H1 (cell line): ENCODE measurements at regions not wholly inside any gene's neighbourhood (a gene's known extent, or its start where the extent isn't known, plus 50 kb on each side); places are given as distances from the start of the nearest gene placed in this dataset.

Experiments
- CTCF ChIA-PET: fragments of 300-600 bp; sonication (Branson Sonifier 250); formaldehyde crosslinking; loops from one replicate; lab custom pipeline; 2021; ENCODE audit not compliant: partially characterized antibody; lab: Charles Lee
- POLR2A ChIA-PET: fragments of 300-600 bp; sonication (Branson Sonifier 250); formaldehyde crosslinking; loops from one replicate; lab custom pipeline; 2021; ENCODE audit warnings: inconsistent platforms; ENCODE audit not compliant: partially characterized antibody; lab: Charles Lee
- DNase-seq, 2 experiments: peaks; one replicate each; pipeline versions ENCODE4 v3.0.0 to v3.0.0-alpha.2; 2010 to 2022; ENCODE audit warnings: low spot score in 2 of 2, low read depth in 1 of 2, mixed read lengths in 1 of 2
- FAIRE-seq: peaks from 2 replicates; lab custom pipeline; 2011; peaks lifted over from hg19 to GRCh38; lab: Jason Lieb, UNC
- H2AFZ ChIP-seq: 2 replicates; pipeline ENCODE4 v1.8.1; 2012; ENCODE audit warnings: low read length, inconsistent platforms
- H2AK5ac ChIP-seq: 2 replicates; pipeline ENCODE4 v1.6.1; 2013; ENCODE audit warnings: low read depth, low read length
- H2BK120ac ChIP-seq: replicated peaks from 2 replicates; pipeline ENCODE3; 2013; ENCODE audit warnings: low read depth, low read length, inconsistent platforms
- H2BK12ac ChIP-seq: 2 replicates; pipeline ENCODE4 v1.6.1; 2013; ENCODE audit warnings: low read depth, low read length
- H2BK15ac ChIP-seq: 2 replicates; pipeline ENCODE4 v1.6.1; 2013; ENCODE audit warnings: low read length
- H2BK20ac ChIP-seq: 2 replicates; pipeline ENCODE4 v1.6.1; 2013; ENCODE audit warnings: low read length
- H2BK5ac ChIP-seq: 2 replicates; pipeline ENCODE4 v1.6.1; 2013; ENCODE audit warnings: low read depth, low read length
- H3K14ac ChIP-seq: 2 replicates; pipeline ENCODE4 v1.6.1; 2013; ENCODE audit warnings: inconsistent platforms; ENCODE audit not compliant: insufficient read length
- H3K18ac ChIP-seq: 2 replicates; pipeline ENCODE4 v1.6.1; 2013; ENCODE audit warnings: low read length; ENCODE audit errors: extremely low read depth
- H3K23ac ChIP-seq: 2 replicates; pipeline ENCODE4 v1.6.1; 2013; ENCODE audit warnings: inconsistent platforms; ENCODE audit not compliant: insufficient read length
- H3K23me2 ChIP-seq: 2 replicates; pipeline ENCODE4 v1.6.1; 2013; ENCODE audit warnings: low read depth, low read length
- H3K27ac ChIP-seq: 2 replicates; pipeline ENCODE4 v1.6.1; 2011; ENCODE audit warnings: low read depth, low read length, inconsistent platforms
- H3K27me3 ChIP-seq, 4 experiments: replicated peaks in 1 of 4; 1 replicate in 1 of 4; 2 replicates in 3 of 4; pipeline versions ENCODE4 v1.6.1 to v1.8.1; 2011 to 2013; ENCODE audit warnings: low read length in 3 of 4, mild to moderate bottlenecking in 3 of 4, inconsistent platforms in 2 of 4, mixed read lengths in 2 of 4, moderate library complexity in 1 of 4; ENCODE audit not compliant: control insufficient read depth in 3 of 4, insufficient read depth in 3 of 4; ENCODE audit errors: extremely low read depth in 1 of 4
- H3K36me3 ChIP-seq, 4 experiments: 2 replicates each; pipeline versions ENCODE4 v1.6.1 to v1.8.1; 2011 to 2013; ENCODE audit warnings: mild to moderate bottlenecking in 4 of 4, low read length in 3 of 4, moderate library complexity in 2 of 4, control low read depth in 1 of 4, inconsistent platforms in 1 of 4; ENCODE audit not compliant: insufficient read depth in 4 of 4, control insufficient read depth in 2 of 4
- H3K4ac ChIP-seq: replicated peaks from 2 replicates; pipeline ENCODE3; 2013; ENCODE audit warnings: low read length, low read depth, mixed read lengths, inconsistent platforms; ENCODE audit not compliant: insufficient read length
- H3K4me1 ChIP-seq, 4 experiments: replicated peaks in 1 of 4; 1 replicate in 1 of 4; 2 replicates in 3 of 4; pipeline versions ENCODE4 v1.6.1 to v1.8.1; 2011 to 2013; ENCODE audit warnings: low read length in 3 of 4, inconsistent platforms in 2 of 4, mixed read lengths in 1 of 4; ENCODE audit not compliant: insufficient read depth in 4 of 4, control insufficient read depth in 3 of 4
- H3K4me2 ChIP-seq, 2 experiments: 2 replicates each; pipeline versions ENCODE4 v1.6.1 to v1.8.1; 2011 to 2013; ENCODE audit warnings: low read depth in 2 of 2, low read length in 2 of 2, control low read depth in 1 of 2, inconsistent platforms in 1 of 2, mild to moderate bottlenecking in 1 of 2; ENCODE audit not compliant: insufficient read depth in 1 of 2
- H3K4me3 ChIP-seq, 4 experiments: fragments of 200-600, 300-600 bp in 1 of 4; sonication (generic), shearing (Covaris generic), sonication (Bioruptor Twin) in 1 of 4; 2 replicates each; pipeline versions ENCODE4 v1.5.1 to v1.8.1; 2011 to 2016; ENCODE audit warnings: low read length in 4 of 4, low read depth in 3 of 4, control low read depth in 2 of 4, inconsistent platforms in 2 of 4, mild to moderate bottlenecking in 2 of 4, mixed read lengths in 1 of 4, moderate library complexity in 1 of 4; ENCODE audit not compliant: insufficient read depth in 2 of 4; ENCODE audit errors: extremely low read depth in 1 of 4
- H3K56ac ChIP-seq: replicated peaks from 2 replicates; pipeline ENCODE3; 2013; ENCODE audit warnings: low read depth, mild to moderate bottlenecking, mixed read lengths, low read length, inconsistent platforms; ENCODE audit not compliant: insufficient read length
- H3K79me1 ChIP-seq: 2 replicates; pipeline ENCODE4 v1.6.1; 2013; ENCODE audit warnings: low read depth, low read length, control low read depth
- H3K79me2 ChIP-seq, 2 experiments: 2 replicates each; pipeline versions ENCODE4 v1.6.1 to v1.8.1; 2012 to 2013; ENCODE audit warnings: low read length in 2 of 2, mild to moderate bottlenecking in 2 of 2, inconsistent platforms in 1 of 2; ENCODE audit not compliant: insufficient read depth in 2 of 2, control insufficient read depth in 1 of 2
- H3K9ac ChIP-seq, 4 experiments: replicated peaks in 1 of 4; 1 replicate in 1 of 4; 2 replicates in 3 of 4; pipeline versions ENCODE4 v1.6.1 to v1.8.1; 2011 to 2013; ENCODE audit warnings: low read depth in 3 of 4, low read length in 3 of 4, control low read depth in 2 of 4, mild to moderate bottlenecking in 2 of 4, moderate library complexity in 2 of 4, inconsistent platforms in 1 of 4; ENCODE audit errors: extremely low read depth in 1 of 4
- H3K9me3 ChIP-seq, 2 experiments: 2 replicates each; pipeline versions ENCODE4 v1.6.1 to v1.8.1; 2012 to 2013; ENCODE audit warnings: mild to moderate bottlenecking in 2 of 2, moderate library complexity in 2 of 2, control low read depth in 1 of 2, inconsistent platforms in 1 of 2, low read depth in 1 of 2, low read length in 1 of 2, mixed read lengths in 1 of 2; ENCODE audit not compliant: insufficient read depth in 2 of 2
- H4K20me1 ChIP-seq, 2 experiments: replicated peaks in 1 of 2; 2 replicates each; pipeline versions ENCODE3 to v1.8.1; 2011 to 2013; ENCODE audit warnings: inconsistent platforms in 2 of 2, low read length in 2 of 2, mild to moderate bottlenecking in 1 of 2; ENCODE audit not compliant: insufficient read depth in 2 of 2, control insufficient read depth in 1 of 2
- H4K5ac ChIP-seq: 2 replicates; pipeline ENCODE4 v1.6.1; 2013; ENCODE audit warnings: low read length, low read depth, mixed read lengths, inconsistent platforms; ENCODE audit not compliant: insufficient read length
- H4K8ac ChIP-seq: 2 replicates; pipeline ENCODE4 v1.8.0; 2013; ENCODE audit warnings: mild to moderate bottlenecking, moderate library complexity, low read length, inconsistent platforms; ENCODE audit not compliant: insufficient read depth; ENCODE audit errors: extremely low read depth
- H4K91ac ChIP-seq: replicated peaks from 2 replicates; pipeline ENCODE3; 2013; ENCODE audit warnings: low read length, mixed read lengths, inconsistent platforms; ENCODE audit not compliant: insufficient read length
- ASH2L ChIP-seq: fragments of 200-600, 300-600 bp; sonication (generic); IDR thresholded peaks from one replicate; pipeline ENCODE4 v1.7.1; 2017; ENCODE audit warnings: low read length
- RAD21 ChIP-seq, 2 experiments: IDR thresholded peaks in 1 of 2; conservative IDR thresholded peaks in 1 of 2; 2 replicates each; pipeline ENCODE4 v1.6.1; 2011; ENCODE audit warnings: low read depth in 2 of 2, low read length in 2 of 2, improper control_type of control experiment in 1 of 2, inconsistent platforms in 1 of 2, mild to moderate bottlenecking in 1 of 2, moderate library complexity in 1 of 2
- TCF12 ChIP-seq: IDR thresholded peaks from 2 replicates; pipeline ENCODE4 v1.6.1; 2011; ENCODE audit warnings: low read depth, mild to moderate bottlenecking, low read length
- WGBS, 2 experiments: shearing (Covaris generic) in 1 of 2; methylation state at CpG; one replicate each; pipeline versions ENCODE4 v1.1.6 to v1.1.7; 2013 to 2015; ENCODE audit warnings: low lambda C conversion rate in 2 of 2, mixed read lengths in 2 of 2, inconsistent platforms in 1 of 2, low coverage in 1 of 2, missing lambda C conversion rate in 1 of 2; ENCODE audit not compliant: insufficient replicate concordance in 2 of 2, insufficient coverage in 1 of 2, insufficient read length in 1 of 2; ENCODE audit errors: extremely low coverage in 1 of 2, missing lambda C conversion rate in 1 of 2; 5-methylcytosine and 5-hydroxymethylcytosine counted together

DNA sequence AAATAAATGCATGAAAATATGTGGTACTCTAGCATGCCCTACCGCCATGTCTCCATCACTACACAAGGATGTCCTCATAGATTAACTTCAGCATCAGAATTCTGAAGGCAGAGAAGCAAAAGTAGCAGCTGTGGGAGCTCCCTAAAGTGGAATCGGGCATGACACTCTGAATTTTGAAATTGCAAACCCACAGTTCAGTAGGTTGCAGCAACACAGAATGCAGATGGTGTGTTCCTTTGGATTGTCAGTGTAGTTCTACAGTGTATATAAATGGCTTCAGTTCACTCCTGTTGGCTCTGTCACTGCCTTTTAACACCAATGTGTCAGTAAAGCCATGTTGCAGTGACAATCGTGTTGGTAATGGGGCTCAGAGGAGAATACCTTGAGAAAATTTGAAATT is 973.6 kb upstream of the WWC1 start:
- 0 out of 2 replicates have a peak overlapping the region, but pooled peaks have one; percentile 77 for H2AFZ ChIP-seq
- no peak overlapping the region for H3K4me3 ChIP-seq
- H3K4me2 ChIP-seq, result no peak overlapping the region
- H2BK120ac ChIP-seq, result no peak overlapping the region
- H3K23me2 ChIP-seq, result no peaks in the 10 kb centered on the region
- H3K4ac ChIP-seq, result no peak overlapping the region
- no peaks in the 10 kb centered on the region for H3K79me2 ChIP-seq
- 0 out of 4 replicates have a peak, but pooled peaks cover 0 to 3% of the 10 kb centered on the region in 2 experiments for H3K9me3 ChIP-seq
- peaks cover 0 to 14% (median 3%) of the 10 kb centered on the region in 4 experiments; a peak in 3 of 7 replicates for H3K4me1 ChIP-seq
- no peaks in the 10 kb centered on the region for H3K27me3 ChIP-seq
- H2BK15ac ChIP-seq, result no peak overlapping the region
- H3K23ac ChIP-seq, result no peak overlapping the region
- ChIA-PET POLR2A (no interaction called here), CTCF (interaction anchor here (1.0 to 1.1 kb wide), 3 partner anchors 30 to 251 kb away, joined by 3 to 4 read pairs (median 3); no protein-coding TSS in a partner anchor)
- no peak overlapping the region for H3K27ac ChIP-seq
- H3K36me3 ChIP-seq, result no peaks in the 10 kb centered on the region
- no peak overlapping the region for H3K56ac ChIP-seq
- H3K14ac ChIP-seq, result no peak overlapping the region
- H2BK20ac ChIP-seq, result no peak overlapping the region
- no peak overlapping the region for H2AK5ac ChIP-seq
- no peak overlapping the region for H2BK12ac ChIP-seq
- no peak overlapping the region for H4K91ac ChIP-seq
- WGBS, 2 experiments, result 88% methylated on average over 3 of the region's 3 CpGs; no CpG with 5 or more reads in 1 of the 2 experiments
- no peak overlapping the region for H3K9ac ChIP-seq
- DNase-seq, result no peak
- H4K5ac ChIP-seq, result no peak overlapping the region
- no peak overlapping the region for H4K8ac ChIP-seq
- FAIRE-seq, result no peak
- no peaks in the 10 kb centered on the region for H3K79me1 ChIP-seq
- no peak overlapping the region for H2BK5ac ChIP-seq
- TF ChIP-seq TCF12 (no peak), ASH2L (no peak), RAD21 (IDR thresholded peaks at IDR 0.05 in 1 of 2, conservative IDR thresholded peaks at IDR 0.05 in 1 of 2; ENCODE audit: low read depth in 2 of 2, low read length in 2 of 2) (0 out of 4 replicates have a peak, but pooled peaks of 1 of the 2 experiments have one; percentile 2)
- H3K18ac ChIP-seq, result no peak overlapping the region
- no peaks in the 10 kb centered on the region for H4K20me1 ChIP-seq
